ENCODE measurements at regions not wholly inside any gene's neighbourhood (a gene's known extent, or its start where the extent isn't known, plus 50 kb on each side); places are given as distances from the start of the nearest gene placed in this dataset.

GRCh38 chr9:12975496-12975895 is 200.7 kb downstream of the LURAP1L start:
- TF ChIP-seq USF1 (IDR thresholded peaks at IDR 0.05) (no peak), CREB1 (IDR thresholded peaks at IDR 0.05; ENCODE audit: low read depth) (no peak), TCF12 (IDR thresholded peaks at IDR 0.05; ENCODE audit: low read depth) (no peak), FOXM1 (IDR thresholded peaks at IDR 0.05; ENCODE audit: borderline replicate concordance, low read depth) (no peak), ZBTB7A (IDR thresholded peaks at IDR 0.05; ENCODE audit: low read depth) (no peak), CEBPB (IDR thresholded peaks at IDR 0.05) (no peak), YY1 (IDR thresholded peaks at IDR 0.05; ENCODE audit: low read depth) (no peak), EP300 (IDR thresholded peaks at IDR 0.05; ENCODE audit: borderline replicate concordance) (no peak), EGR1 (IDR thresholded peaks at IDR 0.05) (no peak), NFIC (IDR thresholded peaks at IDR 0.05) (no peak), TEAD4 (IDR thresholded peaks at IDR 0.05) (no peak), RAD21 (IDR thresholded peaks at IDR 0.05; ENCODE audit: low read depth) (no peak), TAF1 (IDR thresholded peaks at IDR 0.05; ENCODE audit: low read depth) (no peak)
- TF ChIP-seq, protein P1, sequence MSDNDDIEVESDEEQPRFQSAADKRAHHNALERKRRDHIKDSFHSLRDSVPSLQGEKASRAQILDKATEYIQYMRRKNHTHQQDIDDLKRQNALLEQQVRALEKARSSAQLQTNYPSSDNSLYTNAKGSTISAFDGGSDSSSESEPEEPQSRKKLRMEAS (IDR thresholded peaks at IDR 0.05): no peak
- TF ChIP-seq, protein P2, sequence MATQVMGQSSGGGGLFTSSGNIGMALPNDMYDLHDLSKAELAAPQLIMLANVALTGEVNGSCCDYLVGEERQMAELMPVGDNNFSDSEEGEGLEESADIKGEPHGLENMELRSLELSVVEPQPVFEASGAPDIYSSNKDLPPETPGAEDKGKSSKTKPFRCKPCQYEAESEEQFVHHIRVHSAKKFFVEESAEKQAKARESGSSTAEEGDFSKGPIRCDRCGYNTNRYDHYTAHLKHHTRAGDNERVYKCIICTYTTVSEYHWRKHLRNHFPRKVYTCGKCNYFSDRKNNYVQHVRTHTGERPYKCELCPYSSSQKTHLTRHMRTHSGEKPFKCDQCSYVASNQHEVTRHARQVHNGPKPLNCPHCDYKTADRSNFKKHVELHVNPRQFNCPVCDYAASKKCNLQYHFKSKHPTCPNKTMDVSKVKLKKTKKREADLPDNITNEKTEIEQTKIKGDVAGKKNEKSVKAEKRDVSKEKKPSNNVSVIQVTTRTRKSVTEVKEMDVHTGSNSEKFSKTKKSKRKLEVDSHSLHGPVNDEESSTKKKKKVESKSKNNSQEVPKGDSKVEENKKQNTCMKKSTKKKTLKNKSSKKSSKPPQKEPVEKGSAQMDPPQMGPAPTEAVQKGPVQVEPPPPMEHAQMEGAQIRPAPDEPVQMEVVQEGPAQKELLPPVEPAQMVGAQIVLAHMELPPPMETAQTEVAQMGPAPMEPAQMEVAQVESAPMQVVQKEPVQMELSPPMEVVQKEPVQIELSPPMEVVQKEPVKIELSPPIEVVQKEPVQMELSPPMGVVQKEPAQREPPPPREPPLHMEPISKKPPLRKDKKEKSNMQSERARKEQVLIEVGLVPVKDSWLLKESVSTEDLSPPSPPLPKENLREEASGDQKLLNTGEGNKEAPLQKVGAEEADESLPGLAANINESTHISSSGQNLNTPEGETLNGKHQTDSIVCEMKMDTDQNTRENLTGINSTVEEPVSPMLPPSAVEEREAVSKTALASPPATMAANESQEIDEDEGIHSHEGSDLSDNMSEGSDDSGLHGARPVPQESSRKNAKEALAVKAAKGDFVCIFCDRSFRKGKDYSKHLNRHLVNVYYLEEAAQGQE (IDR thresholded peaks at IDR 0.05; ENCODE audit: low read depth): no peak

DNA sequence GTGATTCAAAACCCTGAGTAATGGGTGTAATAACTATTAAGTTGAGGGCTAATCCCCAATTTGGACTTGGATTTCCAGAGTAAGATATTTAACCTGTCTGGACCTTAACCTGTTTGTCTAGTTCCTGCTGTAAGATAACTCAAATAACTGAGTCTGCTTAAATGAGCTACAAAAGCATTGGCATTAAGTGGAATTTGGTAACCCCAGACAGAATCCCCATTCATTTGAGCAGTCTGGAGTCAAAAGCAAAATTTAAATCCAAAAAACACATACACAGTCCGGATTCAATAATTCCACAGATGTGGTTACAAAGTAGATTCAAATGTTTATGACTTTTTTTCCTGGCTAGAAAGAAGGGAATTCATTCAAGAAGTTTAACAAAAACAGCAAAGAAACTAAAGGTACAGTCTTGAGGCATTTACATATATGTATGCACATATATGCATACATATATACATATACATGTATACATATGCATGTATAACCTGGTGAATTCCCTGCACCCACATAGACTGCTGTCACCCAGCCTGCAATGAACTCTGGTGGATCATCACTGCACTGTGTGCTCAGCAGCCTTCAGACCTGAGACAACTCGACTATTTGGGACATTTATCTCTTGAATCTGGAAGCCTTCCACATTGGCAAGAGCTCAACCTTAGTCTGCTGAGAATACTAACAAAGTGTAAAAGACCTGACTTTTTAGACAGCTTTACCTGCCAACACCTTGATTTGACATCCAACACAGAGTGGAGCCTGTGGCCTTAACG is 205.4 kb downstream of the LURAP1L start:
- TF ChIP-seq NFIC (IDR thresholded peaks at IDR 0.05) (no peak), USF1 (IDR thresholded peaks at IDR 0.05) (no peak), RAD21 (IDR thresholded peaks at IDR 0.05; ENCODE audit: low read depth) (no peak), TCF12 (IDR thresholded peaks at IDR 0.05; ENCODE audit: low read depth) (no peak), EP300 (IDR thresholded peaks at IDR 0.05; ENCODE audit: borderline replicate concordance) (no peak), CREB1 (IDR thresholded peaks at IDR 0.05; ENCODE audit: low read depth) (no peak)

DNA sequence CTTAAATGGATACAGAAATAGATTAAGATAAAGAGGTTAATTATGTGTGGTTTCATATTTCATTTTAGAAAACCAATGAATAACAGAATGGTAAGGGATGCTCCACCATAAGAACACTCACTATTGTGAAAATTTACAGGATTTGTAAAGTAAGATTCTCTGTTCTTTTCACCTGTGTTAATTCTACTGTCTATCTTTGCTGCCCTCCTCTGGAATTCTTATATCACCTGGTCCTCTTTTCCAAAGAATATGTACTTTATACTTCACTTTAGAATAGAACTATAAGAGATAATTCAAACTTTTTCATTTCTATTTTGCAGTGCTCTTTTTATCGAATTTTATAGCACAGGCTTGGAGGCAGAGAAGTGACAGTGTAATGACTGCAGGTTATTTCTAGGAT is 213.4 kb downstream of the LURAP1L start:
- no peak for TF ChIP-seq EGR1 (IDR thresholded peaks at IDR 0.05)
- no peak for TF ChIP-seq YY1 (IDR thresholded peaks at IDR 0.05; ENCODE audit: low read depth)
- no peak for TF ChIP-seq TAF1 (IDR thresholded peaks at IDR 0.05; ENCODE audit: low read depth)
- TF ChIP-seq, protein P1 (IDR thresholded peaks at IDR 0.05): no peak
- no peak for TF ChIP-seq FOXM1 (IDR thresholded peaks at IDR 0.05; ENCODE audit: borderline replicate concordance, low read depth)

- TF ChIP-seq ZBTB7A (IDR thresholded peaks at IDR 0.05; ENCODE audit: low read depth) (no peak), TCF12 (IDR thresholded peaks at IDR 0.05; ENCODE audit: low read depth) (no peak), CREB1 (IDR thresholded peaks at IDR 0.05; ENCODE audit: low read depth) (no peak)
Observed at GRCh38 chr9:12989669-12990068, 214.8 kb downstream of the LURAP1L start.

- TF ChIP-seq RAD21 (IDR thresholded peaks at IDR 0.05; ENCODE audit: low read depth): no peak
- TF ChIP-seq USF1 (IDR thresholded peaks at IDR 0.05): no peak
- no peak for TF ChIP-seq CEBPB (IDR thresholded peaks at IDR 0.05)
- TF ChIP-seq, protein P2 (IDR thresholded peaks at IDR 0.05; ENCODE audit: low read depth): no peak
- no peak for TF ChIP-seq TAF1 (IDR thresholded peaks at IDR 0.05; ENCODE audit: low read depth)
- TF ChIP-seq ZBTB7A (IDR thresholded peaks at IDR 0.05; ENCODE audit: low read depth): no peak
Observed at GRCh38 chr9:12993466-12993865, 218.6 kb downstream of the LURAP1L start.

- no peak for TF ChIP-seq EP300 (IDR thresholded peaks at IDR 0.05; ENCODE audit: borderline replicate concordance)
- TF ChIP-seq, protein P2 (IDR thresholded peaks at IDR 0.05; ENCODE audit: low read depth): no peak
- TF ChIP-seq CREB1 (IDR thresholded peaks at IDR 0.05; ENCODE audit: low read depth): no peak
- TF ChIP-seq FOXM1 (IDR thresholded peaks at IDR 0.05; ENCODE audit: borderline replicate concordance, low read depth): no peak
- no peak for TF ChIP-seq TCF12 (IDR thresholded peaks at IDR 0.05; ENCODE audit: low read depth)
- TF ChIP-seq CEBPB (IDR thresholded peaks at IDR 0.05): no peak
- TF ChIP-seq RAD21 (IDR thresholded peaks at IDR 0.05; ENCODE audit: low read depth): no peak
- no peak for TF ChIP-seq EGR1 (IDR thresholded peaks at IDR 0.05)
- TF ChIP-seq TEAD4 (IDR thresholded peaks at IDR 0.05): no peak
- TF ChIP-seq USF1 (IDR thresholded peaks at IDR 0.05): no peak
- no peak for TF ChIP-seq YY1 (IDR thresholded peaks at IDR 0.05; ENCODE audit: low read depth)
- no peak for TF ChIP-seq NFIC (IDR thresholded peaks at IDR 0.05)
- no peak for TF ChIP-seq TAF1 (IDR thresholded peaks at IDR 0.05; ENCODE audit: low read depth)
- TF ChIP-seq ZBTB7A (IDR thresholded peaks at IDR 0.05; ENCODE audit: low read depth): no peak
- TF ChIP-seq, protein P1 (IDR thresholded peaks at IDR 0.05): no peak
Observed at GRCh38 chr9:12997009-12997408, 222.2 kb downstream of the LURAP1L start.

All from Ishikawa (cell line).